NB4 (cell line): ENCODE measurements at regions not wholly inside any gene's neighbourhood (a gene's known extent, or its start where the extent isn't known, plus 50 kb on each side); places are given as distances from the start of the nearest gene placed in this dataset.

Experiments
- MYC ChIP-seq: IDR thresholded peaks from 2 replicates; pipeline ENCODE4 v1.6.1; 2011; ENCODE audit warnings: low read depth, low read length
- POLR2A ChIP-seq: IDR thresholded peaks from 2 replicates; pipeline ENCODE4 v1.6.1; 2011; ENCODE audit warnings: mild to moderate bottlenecking; ENCODE audit not compliant: insufficient read length; ENCODE audit errors: extremely low read depth
- TF ChIP-seq, protein P1 (sequence below): IDR thresholded peaks from one replicate; pipeline ENCODE4 v1.5.1; 2012; ENCODE audit warnings: low read depth, low read length
- TF ChIP-seq, protein P2 (sequence below): IDR thresholded peaks from 2 replicates; pipeline ENCODE4 v1.6.1; 2011; ENCODE audit warnings: low read depth, low read length

DNA sequence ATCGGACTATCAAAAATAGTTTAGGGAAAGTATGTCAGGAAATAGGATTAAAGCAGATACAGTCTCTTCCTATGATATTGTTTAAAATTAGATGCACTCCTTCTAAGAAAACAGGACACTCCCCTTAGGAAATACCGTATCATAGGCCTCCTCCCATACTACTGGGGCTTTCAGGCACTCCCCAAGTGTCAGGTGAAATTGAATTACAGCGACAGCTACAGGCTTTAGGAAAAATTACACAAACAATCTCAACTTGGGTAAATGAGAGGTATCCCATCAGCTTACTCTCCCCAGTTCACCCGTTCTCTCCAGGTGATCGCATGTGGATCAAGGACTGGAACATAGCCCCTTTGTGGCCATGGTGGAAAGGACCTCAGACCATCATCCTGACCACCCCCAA lies 110.4 kb upstream of the EPB41L4A start:
- TF ChIP-seq, protein P1, sequence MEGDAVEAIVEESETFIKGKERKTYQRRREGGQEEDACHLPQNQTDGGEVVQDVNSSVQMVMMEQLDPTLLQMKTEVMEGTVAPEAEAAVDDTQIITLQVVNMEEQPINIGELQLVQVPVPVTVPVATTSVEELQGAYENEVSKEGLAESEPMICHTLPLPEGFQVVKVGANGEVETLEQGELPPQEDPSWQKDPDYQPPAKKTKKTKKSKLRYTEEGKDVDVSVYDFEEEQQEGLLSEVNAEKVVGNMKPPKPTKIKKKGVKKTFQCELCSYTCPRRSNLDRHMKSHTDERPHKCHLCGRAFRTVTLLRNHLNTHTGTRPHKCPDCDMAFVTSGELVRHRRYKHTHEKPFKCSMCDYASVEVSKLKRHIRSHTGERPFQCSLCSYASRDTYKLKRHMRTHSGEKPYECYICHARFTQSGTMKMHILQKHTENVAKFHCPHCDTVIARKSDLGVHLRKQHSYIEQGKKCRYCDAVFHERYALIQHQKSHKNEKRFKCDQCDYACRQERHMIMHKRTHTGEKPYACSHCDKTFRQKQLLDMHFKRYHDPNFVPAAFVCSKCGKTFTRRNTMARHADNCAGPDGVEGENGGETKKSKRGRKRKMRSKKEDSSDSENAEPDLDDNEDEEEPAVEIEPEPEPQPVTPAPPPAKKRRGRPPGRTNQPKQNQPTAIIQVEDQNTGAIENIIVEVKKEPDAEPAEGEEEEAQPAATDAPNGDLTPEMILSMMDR, result peak; percentile 16
- TF ChIP-seq POLR2A (no peak), MYC (no peak)
- TF ChIP-seq, protein P2, sequence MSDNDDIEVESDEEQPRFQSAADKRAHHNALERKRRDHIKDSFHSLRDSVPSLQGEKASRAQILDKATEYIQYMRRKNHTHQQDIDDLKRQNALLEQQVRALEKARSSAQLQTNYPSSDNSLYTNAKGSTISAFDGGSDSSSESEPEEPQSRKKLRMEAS, result no peak
